ENCODE measurements at regions not wholly inside any gene's neighbourhood (a gene's known extent, or its start where the extent isn't known, plus 50 kb on each side); places are given as distances from the start of the nearest gene placed in this dataset.
A peak's percentile ranks its signal among the peaks of the same experiment; 100 is the strongest.

- FAIRE-seq: no peak
- no peaks in the 10 kb centered on the region for H3K27me3 ChIP-seq (ENCODE audit: control insufficient read depth, insufficient read depth, low read length)
- no peaks in the 10 kb centered on the region for H3K9me3 ChIP-seq (ENCODE audit: control insufficient read depth in 2 of 3, insufficient read depth in 1 of 3, low read length in 3 of 3)
- no peaks in the 10 kb centered on the region for H3K36me3 ChIP-seq (ENCODE audit: control insufficient read depth in 2 of 3, insufficient read depth in 3 of 3, low read length in 3 of 3)
- no peak for DNase-seq
- H3K4me3 ChIP-seq (ENCODE audit: low read length in 3 of 3): peak overlapping the region in 1 of 3 donors; percentile 18
- H3K9ac ChIP-seq (ENCODE audit: low read length in 3 of 3): no peak overlapping the region
- peak overlapping the region in 1 of 2 donors; percentile 69 for H3K27ac ChIP-seq (ENCODE audit: low read depth in 2 of 2, low read length in 2 of 2)
- intact Hi-C loops (cut with DNase I): no loop called here
- H3K4me1 ChIP-seq (ENCODE audit: control insufficient read depth in 2 of 3, insufficient read depth in 2 of 3, low read depth in 1 of 3, low read length in 3 of 3): no peaks in the 10 kb centered on the region
- no peak for TF ChIP-seq CTCF (IDR thresholded peaks at IDR 0.05; ENCODE audit: borderline replicate concordance, extremely low read depth, insufficient read depth)
Observed at GRCh38 chr5:17020678-17021601, 84.9 kb upstream of the MYO10 start.

GRCh38 chr5:17021602-17021932, 85.5 kb upstream of the MYO10 start:
- intact Hi-C loops (cut with DNase I): no loop called here

GRCh38 chr5:17022296-17022695, 86.2 kb upstream of the MYO10 start:
- no peaks in the 10 kb centered on the region for H3K9me3 ChIP-seq (ENCODE audit: control insufficient read depth in 2 of 3, insufficient read depth in 1 of 3, low read length in 3 of 3)
- no peak overlapping the region for H3K27ac ChIP-seq (ENCODE audit: low read depth in 2 of 2, low read length in 2 of 2)
- no peaks in the 10 kb centered on the region for H3K36me3 ChIP-seq (ENCODE audit: control insufficient read depth in 2 of 3, insufficient read depth in 3 of 3, low read length in 3 of 3)
- FAIRE-seq (no peak), DNase-seq (no peak)
- H3K4me1 ChIP-seq (ENCODE audit: control insufficient read depth in 2 of 3, insufficient read depth in 2 of 3, low read depth in 1 of 3, low read length in 3 of 3): no peaks in the 10 kb centered on the region
- TF ChIP-seq CTCF (IDR thresholded peaks at IDR 0.05; ENCODE audit: borderline replicate concordance, extremely low read depth, insufficient read depth): no peak
- intact Hi-C loops (cut with DNase I): no loop called here
- H3K9ac ChIP-seq (ENCODE audit: low read length in 3 of 3): no peak overlapping the region
- H3K27me3 ChIP-seq (ENCODE audit: control insufficient read depth, insufficient read depth, low read length): no peaks in the 10 kb centered on the region
- H3K4me3 ChIP-seq (ENCODE audit: low read length in 3 of 3): no peak overlapping the region

More at GRCh38 chr5:17021602-17021932, 85.5 kb upstream of the MYO10 start:
- no peaks in the 10 kb centered on the region for H3K27me3 ChIP-seq (ENCODE audit: control insufficient read depth, insufficient read depth, low read length)
- no peak overlapping the region for H3K4me3 ChIP-seq (ENCODE audit: low read length in 3 of 3)
- DNase-seq (no peak), FAIRE-seq (no peak)
- H3K27ac ChIP-seq (ENCODE audit: low read depth in 2 of 2, low read length in 2 of 2): peak overlapping the region in 1 of 2 donors; percentile 69
- TF ChIP-seq CTCF (IDR thresholded peaks at IDR 0.05; ENCODE audit: borderline replicate concordance, extremely low read depth, insufficient read depth): no peak
- no peaks in the 10 kb centered on the region for H3K4me1 ChIP-seq (ENCODE audit: control insufficient read depth in 2 of 3, insufficient read depth in 2 of 3, low read depth in 1 of 3, low read length in 3 of 3)
- H3K9ac ChIP-seq (ENCODE audit: low read length in 3 of 3): no peak overlapping the region
- no peaks in the 10 kb centered on the region for H3K36me3 ChIP-seq (ENCODE audit: control insufficient read depth in 2 of 3, insufficient read depth in 3 of 3, low read length in 3 of 3)
- no peaks in the 10 kb centered on the region for H3K9me3 ChIP-seq (ENCODE audit: control insufficient read depth in 2 of 3, insufficient read depth in 1 of 3, low read length in 3 of 3)

Measured in kidney (tissue), 13 donors.